HL-60 (cell line): ENCODE measurements at regions not wholly inside any gene's neighbourhood (a gene's known extent, or its start where the extent isn't known, plus 50 kb on each side); places are given as distances from the start of the nearest gene placed in this dataset.

ENCODE experiments used
- DNase-seq, 2 experiments: peaks; one replicate each; pipeline ENCODE4 v3.0.0-alpha.2; 2010 to 2020; ENCODE audit warnings: low read depth in 1 of 2, low spot score in 1 of 2
- H3K27ac ChIP-seq: fragments of 250-450 bp; sonication (Bioruptor Pico); replicated peaks from 2 replicates; pipeline ENCODE4 v1.5.1; 2020; ENCODE audit warnings: mild to moderate bottlenecking, moderate library complexity
- H3K27me3 ChIP-seq: fragments of 250-450 bp; sonication (Bioruptor Pico); 2 replicates; pipeline ENCODE4 v1.5.1; 2021; ENCODE audit warnings: mild to moderate bottlenecking, moderate library complexity; ENCODE audit not compliant: insufficient read depth, poor library complexity, severe bottlenecking
- H3K4me3 ChIP-seq: replicated peaks from 2 replicates; pipeline ENCODE4 v1.5.1; 2011; ENCODE audit warnings: mild to moderate bottlenecking, control low read depth, low read length; ENCODE audit not compliant: insufficient read depth
- GABPA ChIP-seq: IDR thresholded peaks from 2 replicates; pipeline ENCODE4 v1.6.1; 2012; ENCODE audit warnings: low read depth
- POLR2AphosphoS5 ChIP-seq: IDR thresholded peaks from 2 replicates; pipeline ENCODE4 v1.6.1; 2012; ENCODE audit warnings: low read depth
- SPI1 ChIP-seq: IDR thresholded peaks from 2 replicates; pipeline ENCODE4 v1.6.1; 2012; ENCODE audit warnings: low read depth, mild to moderate bottlenecking, borderline replicate concordance
- TF ChIP-seq, protein P1 (sequence below): IDR thresholded peaks from one replicate; pipeline ENCODE4 v1.5.1; 2011; ENCODE audit warnings: low read length, control low read depth, inconsistent platforms; ENCODE audit not compliant: insufficient read depth
- TF ChIP-seq, protein P2 (sequence below): IDR thresholded peaks from 2 replicates; pipeline ENCODE4 v1.6.1; 2012; ENCODE audit warnings: low read depth; ENCODE audit not compliant: insufficient replicate concordance

DNA sequence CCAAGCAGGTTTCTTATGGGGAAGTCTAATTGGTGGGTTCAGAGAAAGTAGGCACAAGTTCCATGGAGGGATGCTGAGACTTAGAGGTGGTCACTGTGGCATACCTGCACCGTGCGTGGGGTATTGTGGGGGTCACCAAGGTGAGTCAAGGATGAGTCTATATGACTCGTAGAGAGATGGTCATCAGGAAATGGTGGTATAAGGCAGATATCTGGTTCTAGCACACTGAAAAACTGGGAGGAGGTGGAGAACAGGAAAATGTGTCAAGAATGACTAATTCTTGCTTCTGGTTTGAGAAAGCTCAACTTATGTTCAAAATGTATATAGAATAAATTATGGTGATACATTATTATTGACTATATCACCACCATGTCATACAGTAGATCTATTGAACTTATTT is 258.1 kb downstream of the RAB38 start:
- Histone ChIP-seq H3K27me3 (no peaks in the 10 kb centered on the region), H3K4me3 (no peak overlapping the region), H3K27ac (no peak overlapping the region)
- DNase-seq, result no peak
- TF ChIP-seq GABPA (no peak), POLR2AphosphoS5 (no peak), SPI1 (no peak)
- TF ChIP-seq, protein P1, sequence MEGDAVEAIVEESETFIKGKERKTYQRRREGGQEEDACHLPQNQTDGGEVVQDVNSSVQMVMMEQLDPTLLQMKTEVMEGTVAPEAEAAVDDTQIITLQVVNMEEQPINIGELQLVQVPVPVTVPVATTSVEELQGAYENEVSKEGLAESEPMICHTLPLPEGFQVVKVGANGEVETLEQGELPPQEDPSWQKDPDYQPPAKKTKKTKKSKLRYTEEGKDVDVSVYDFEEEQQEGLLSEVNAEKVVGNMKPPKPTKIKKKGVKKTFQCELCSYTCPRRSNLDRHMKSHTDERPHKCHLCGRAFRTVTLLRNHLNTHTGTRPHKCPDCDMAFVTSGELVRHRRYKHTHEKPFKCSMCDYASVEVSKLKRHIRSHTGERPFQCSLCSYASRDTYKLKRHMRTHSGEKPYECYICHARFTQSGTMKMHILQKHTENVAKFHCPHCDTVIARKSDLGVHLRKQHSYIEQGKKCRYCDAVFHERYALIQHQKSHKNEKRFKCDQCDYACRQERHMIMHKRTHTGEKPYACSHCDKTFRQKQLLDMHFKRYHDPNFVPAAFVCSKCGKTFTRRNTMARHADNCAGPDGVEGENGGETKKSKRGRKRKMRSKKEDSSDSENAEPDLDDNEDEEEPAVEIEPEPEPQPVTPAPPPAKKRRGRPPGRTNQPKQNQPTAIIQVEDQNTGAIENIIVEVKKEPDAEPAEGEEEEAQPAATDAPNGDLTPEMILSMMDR, result no peak
- TF ChIP-seq, protein P2, sequence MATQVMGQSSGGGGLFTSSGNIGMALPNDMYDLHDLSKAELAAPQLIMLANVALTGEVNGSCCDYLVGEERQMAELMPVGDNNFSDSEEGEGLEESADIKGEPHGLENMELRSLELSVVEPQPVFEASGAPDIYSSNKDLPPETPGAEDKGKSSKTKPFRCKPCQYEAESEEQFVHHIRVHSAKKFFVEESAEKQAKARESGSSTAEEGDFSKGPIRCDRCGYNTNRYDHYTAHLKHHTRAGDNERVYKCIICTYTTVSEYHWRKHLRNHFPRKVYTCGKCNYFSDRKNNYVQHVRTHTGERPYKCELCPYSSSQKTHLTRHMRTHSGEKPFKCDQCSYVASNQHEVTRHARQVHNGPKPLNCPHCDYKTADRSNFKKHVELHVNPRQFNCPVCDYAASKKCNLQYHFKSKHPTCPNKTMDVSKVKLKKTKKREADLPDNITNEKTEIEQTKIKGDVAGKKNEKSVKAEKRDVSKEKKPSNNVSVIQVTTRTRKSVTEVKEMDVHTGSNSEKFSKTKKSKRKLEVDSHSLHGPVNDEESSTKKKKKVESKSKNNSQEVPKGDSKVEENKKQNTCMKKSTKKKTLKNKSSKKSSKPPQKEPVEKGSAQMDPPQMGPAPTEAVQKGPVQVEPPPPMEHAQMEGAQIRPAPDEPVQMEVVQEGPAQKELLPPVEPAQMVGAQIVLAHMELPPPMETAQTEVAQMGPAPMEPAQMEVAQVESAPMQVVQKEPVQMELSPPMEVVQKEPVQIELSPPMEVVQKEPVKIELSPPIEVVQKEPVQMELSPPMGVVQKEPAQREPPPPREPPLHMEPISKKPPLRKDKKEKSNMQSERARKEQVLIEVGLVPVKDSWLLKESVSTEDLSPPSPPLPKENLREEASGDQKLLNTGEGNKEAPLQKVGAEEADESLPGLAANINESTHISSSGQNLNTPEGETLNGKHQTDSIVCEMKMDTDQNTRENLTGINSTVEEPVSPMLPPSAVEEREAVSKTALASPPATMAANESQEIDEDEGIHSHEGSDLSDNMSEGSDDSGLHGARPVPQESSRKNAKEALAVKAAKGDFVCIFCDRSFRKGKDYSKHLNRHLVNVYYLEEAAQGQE, result no peak

DNA sequence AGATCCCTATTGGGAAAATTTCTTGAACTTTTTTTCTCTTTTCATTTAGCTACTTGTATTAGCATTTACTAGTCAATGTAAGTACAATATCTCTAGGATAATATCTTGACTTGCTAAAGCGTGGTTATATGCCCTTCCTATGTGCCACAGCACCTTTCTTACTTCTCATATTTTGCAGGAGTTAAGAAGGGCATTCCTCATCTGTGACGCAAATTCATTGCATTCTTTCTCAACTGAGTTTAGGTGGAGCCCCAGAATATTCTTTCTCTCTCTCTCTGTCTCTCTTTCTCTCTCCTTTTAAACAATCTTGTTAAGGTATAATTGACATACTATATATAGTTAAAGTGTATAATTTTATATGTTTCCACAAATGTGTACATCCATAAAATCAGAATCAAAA is 266.1 kb downstream of the RAB38 start:
- TF ChIP-seq SPI1, result no peak
- TF ChIP-seq GABPA, result no peak
- TF ChIP-seq, protein P2, result no peak
- no peak for TF ChIP-seq POLR2AphosphoS5
- TF ChIP-seq, protein P1, result no peak
- Histone ChIP-seq H3K27ac (no peak overlapping the region), H3K4me3 (no peak overlapping the region), H3K27me3 (no peaks in the 10 kb centered on the region)
- DNase-seq, result no peak

DNA sequence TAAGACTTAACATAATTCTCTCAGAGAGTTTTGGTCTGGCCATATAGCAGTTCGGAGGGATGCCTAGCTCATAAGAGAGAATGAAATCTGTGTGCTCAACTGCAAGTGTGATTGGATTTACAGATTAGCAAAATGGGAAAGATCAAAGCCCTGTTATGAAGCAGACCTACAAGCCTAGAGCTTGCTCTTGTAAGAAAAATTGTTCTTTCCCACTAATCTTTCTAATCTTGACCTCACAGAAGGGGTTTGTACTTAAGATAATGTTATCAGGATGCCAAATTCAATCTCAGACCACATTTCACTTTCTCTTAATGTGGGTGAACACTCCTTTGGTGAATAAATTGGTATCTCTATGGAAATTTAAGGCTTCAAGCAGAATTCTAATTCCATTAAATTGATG is 267.2 kb downstream of the RAB38 start:
- Histone ChIP-seq H3K27me3 (no peaks in the 10 kb centered on the region), H3K4me3 (no peak overlapping the region), H3K27ac (no peak overlapping the region)
- TF ChIP-seq, protein P1, result no peak
- no peak for TF ChIP-seq GABPA
- TF ChIP-seq, protein P2, result no peak
- TF ChIP-seq SPI1, result no peak
- no peak for TF ChIP-seq POLR2AphosphoS5
- DNase-seq, result no peak
